ENCODE measurements at regions not wholly inside any gene's neighbourhood (a gene's known extent, or its start where the extent isn't known, plus 50 kb on each side); places are given as distances from the start of the nearest gene placed in this dataset.

- Histone ChIP-seq H3K9me3 (ENCODE audit: low read depth) (no peaks in the 10 kb centered on the region), H3K27ac (no peak overlapping the region), H2AFZ (no peak overlapping the region), H3K36me3 (replicated peaks; ENCODE audit: insufficient read depth, low read depth) (no peaks in the 10 kb centered on the region), H3K27me3 (no peaks in the 10 kb centered on the region), H3K4me2 (no peak overlapping the region), H3K4me1 (ENCODE audit: insufficient read depth) (no peaks in the 10 kb centered on the region), H3K9me2 (replicated peaks; ENCODE audit: insufficient read depth) (no peaks in the 10 kb centered on the region), H4K20me1 (ENCODE audit: insufficient read depth, poor library complexity, severe bottlenecking) (no peaks in the 10 kb centered on the region), H3K79me2 (no peaks in the 10 kb centered on the region), H3K4me3 (no peak overlapping the region)
- WGBS (ENCODE audit: low lambda C conversion rate, missing lambda C conversion rate) = 67% methylated on average over 5 of the region's 5 CpGs
- TF ChIP-seq CTCF (IDR thresholded peaks at IDR 0.05; ENCODE audit: poor library complexity) (no peak), EZH2phosphoT487 (IDR thresholded peaks at IDR 0.05; ENCODE audit: low read depth, severe bottlenecking, unreplicated experiment) (no peak), EZH2 (IDR thresholded peaks at IDR 0.05; ENCODE audit: borderline replicate concordance) (no peak)
- no peak for DNase-seq (ENCODE audit: low spot score)
These were observed 176.1 kb upstream of the SPRED2 start for GRCh38 chr2:65608466-65608865.

- WGBS (ENCODE audit: low lambda C conversion rate, missing lambda C conversion rate) = 56% methylated on average over 14 of the region's 14 CpGs
- no peaks in the 10 kb centered on the region for H3K27me3 ChIP-seq
- DNase-seq (ENCODE audit: low spot score) = no peak
- no peaks in the 10 kb centered on the region for H3K9me3 ChIP-seq (ENCODE audit: low read depth)
- no peak overlapping the region for H3K27ac ChIP-seq
- H3K79me2 ChIP-seq = no peaks in the 10 kb centered on the region
- no peak overlapping the region for H3K4me2 ChIP-seq
- TF ChIP-seq EZH2phosphoT487 (IDR thresholded peaks at IDR 0.05; ENCODE audit: low read depth, severe bottlenecking, unreplicated experiment) = no peak
- TF ChIP-seq CTCF (IDR thresholded peaks at IDR 0.05; ENCODE audit: poor library complexity) = no peak
- TF ChIP-seq EZH2 (IDR thresholded peaks at IDR 0.05; ENCODE audit: borderline replicate concordance) = no peak
- no peak overlapping the region for H2AFZ ChIP-seq
- no peak overlapping the region for H3K4me3 ChIP-seq
- H4K20me1 ChIP-seq (ENCODE audit: insufficient read depth, poor library complexity, severe bottlenecking) = no peaks in the 10 kb centered on the region
- H3K36me3 ChIP-seq (replicated peaks; ENCODE audit: insufficient read depth, low read depth) = no peaks in the 10 kb centered on the region
- H3K4me1 ChIP-seq (ENCODE audit: insufficient read depth) = no peaks in the 10 kb centered on the region
- H3K9me2 ChIP-seq (replicated peaks; ENCODE audit: insufficient read depth) = no peaks in the 10 kb centered on the region
These were observed 175.4 kb upstream of the SPRED2 start for GRCh38 chr2:65607662-65608305.

- Histone ChIP-seq H3K9me3 (ENCODE audit: low read depth) (no peaks in the 10 kb centered on the region), H3K27ac (no peak overlapping the region), H3K4me1 (ENCODE audit: insufficient read depth) (no peaks in the 10 kb centered on the region), H3K36me3 (replicated peaks; ENCODE audit: insufficient read depth, low read depth) (no peaks in the 10 kb centered on the region), H3K4me3 (no peak overlapping the region), H2AFZ (no peak overlapping the region), H3K4me2 (no peak overlapping the region), H3K79me2 (no peaks in the 10 kb centered on the region), H3K9me2 (replicated peaks; ENCODE audit: insufficient read depth) (no peaks in the 10 kb centered on the region), H4K20me1 (ENCODE audit: insufficient read depth, poor library complexity, severe bottlenecking) (no peaks in the 10 kb centered on the region), H3K27me3 (no peaks in the 10 kb centered on the region)
- DNase-seq (ENCODE audit: low spot score) = no peak
- no peak for TF ChIP-seq EZH2 (IDR thresholded peaks at IDR 0.05; ENCODE audit: borderline replicate concordance)
- TF ChIP-seq CTCF (IDR thresholded peaks at IDR 0.05; ENCODE audit: poor library complexity) = no peak
- TF ChIP-seq EZH2phosphoT487 (IDR thresholded peaks at IDR 0.05; ENCODE audit: low read depth, severe bottlenecking, unreplicated experiment) = no peak
These were observed 173.3 kb upstream of the SPRED2 start for GRCh38 chr2:65605743-65606058.
